Trophoblast cell (in vitro differentiated cells and primary cell): ENCODE measurements at regions not wholly inside any gene's neighbourhood (a gene's known extent, or its start where the extent isn't known, plus 50 kb on each side); places are given as distances from the start of the nearest gene placed in this dataset.

ENCODE experiments used
- DNase-seq, 2 donors: peaks; one replicate each; pipeline ENCODE4 v3.0.0-alpha.2; 2016
- H2AFZ ChIP-seq: 2 replicates; pipeline ENCODE4 v1.6.1; 2013; ENCODE audit warnings: low read length, moderate library complexity, mild to moderate bottlenecking; ENCODE audit not compliant: insufficient read depth, poor library complexity
- H2AK5ac ChIP-seq: 2 replicates; pipeline ENCODE4 v1.6.1; 2013; ENCODE audit warnings: mild to moderate bottlenecking, low read length
- H2BK120ac ChIP-seq: 2 replicates; pipeline ENCODE4 v1.6.1; 2013; ENCODE audit warnings: low read length, mild to moderate bottlenecking, moderate library complexity; ENCODE audit not compliant: insufficient read depth, poor library complexity
- H2BK12ac ChIP-seq: 2 replicates; pipeline ENCODE4 v1.6.1; 2013; ENCODE audit warnings: mild to moderate bottlenecking, low read length, moderate library complexity
- H2BK5ac ChIP-seq: 2 replicates; pipeline ENCODE4 v1.6.1; 2013; ENCODE audit warnings: low read length, low read depth, moderate library complexity, mild to moderate bottlenecking; ENCODE audit not compliant: poor library complexity
- H3K14ac ChIP-seq: 2 replicates; pipeline ENCODE4 v1.6.1; 2013; ENCODE audit warnings: mild to moderate bottlenecking, low read length
- H3K18ac ChIP-seq: 2 replicates; pipeline ENCODE4 v1.6.1; 2013; ENCODE audit warnings: mild to moderate bottlenecking, low read length
- H3K23ac ChIP-seq: 2 replicates; pipeline ENCODE4 v1.6.1; 2013; ENCODE audit warnings: low read length
- H3K27ac ChIP-seq: 2 replicates; pipeline ENCODE4 v1.5.1; 2013; ENCODE audit warnings: low read depth, mild to moderate bottlenecking, inconsistent platforms, low read length, moderate library complexity
- H3K27me3 ChIP-seq: 2 replicates; pipeline ENCODE4 v1.6.1; 2013; ENCODE audit warnings: inconsistent platforms, mild to moderate bottlenecking, low read length, moderate library complexity; ENCODE audit not compliant: insufficient read depth
- H3K36me3 ChIP-seq, 2 experiments: 1 replicate in 1 of 2; 2 replicates in 1 of 2; pipeline ENCODE4 v1.6.1; 2013; ENCODE audit warnings: low read length in 2 of 2, mild to moderate bottlenecking in 2 of 2, moderate library complexity in 1 of 2; ENCODE audit not compliant: insufficient read depth in 2 of 2, control insufficient read depth in 1 of 2
- H3K4ac ChIP-seq: 2 replicates; pipeline ENCODE4 v1.6.1; 2013; ENCODE audit warnings: low read depth, mild to moderate bottlenecking, low read length, moderate library complexity
- H3K4me1 ChIP-seq, 2 experiments: 1 replicate in 1 of 2; 2 replicates in 1 of 2; pipeline ENCODE4 v1.6.1; 2013; ENCODE audit warnings: low read length in 2 of 2, mild to moderate bottlenecking in 2 of 2, moderate library complexity in 1 of 2; ENCODE audit not compliant: insufficient read depth in 2 of 2, control insufficient read depth in 1 of 2
- H3K4me2 ChIP-seq: 2 replicates; pipeline ENCODE4 v1.6.1; 2013; ENCODE audit warnings: inconsistent platforms, mild to moderate bottlenecking, low read length, moderate library complexity
- H3K4me3 ChIP-seq: 2 replicates; pipeline ENCODE4 v1.5.1; 2013; ENCODE audit warnings: mild to moderate bottlenecking, low read depth, low read length, inconsistent platforms
- H3K79me1 ChIP-seq: one replicate; pipeline ENCODE4 v1.6.1; 2013; ENCODE audit warnings: low read length
- H3K79me2 ChIP-seq: 2 replicates; pipeline ENCODE4 v1.6.1; 2013; ENCODE audit warnings: low read length, mild to moderate bottlenecking; ENCODE audit not compliant: control insufficient read depth, insufficient read depth, poor library complexity
- H3K9ac ChIP-seq: 2 replicates; pipeline ENCODE4 v1.6.1; 2013; ENCODE audit warnings: mild to moderate bottlenecking, low read length
- H3K9me3 ChIP-seq: 2 replicates; pipeline ENCODE4 v1.6.1; 2013; ENCODE audit warnings: low read depth, mild to moderate bottlenecking, control low read depth, inconsistent platforms, low read length; ENCODE audit not compliant: insufficient read depth
- H4K12ac ChIP-seq: 2 replicates; pipeline ENCODE4 v1.6.1; 2013; ENCODE audit warnings: low read depth, mild to moderate bottlenecking, low read length, moderate library complexity
- H4K8ac ChIP-seq: 2 replicates; pipeline ENCODE4 v1.6.1; 2013; ENCODE audit warnings: low read depth, mild to moderate bottlenecking, low read length, moderate library complexity
- H4K91ac ChIP-seq: one replicate; pipeline ENCODE4 v1.6.1; 2013; ENCODE audit warnings: low read depth, mild to moderate bottlenecking, low read length, moderate library complexity
- WGBS: extraction: QIAGEN DNeasy Blood & Tissue Kit; methylation state at CpG from one replicate; pipeline ENCODE4 v1.1.7; 2013; ENCODE audit warnings: missing lambda C conversion rate; ENCODE audit not compliant: insufficient read length, insufficient coverage; ENCODE audit errors: extremely low coverage; 5-methylcytosine and 5-hydroxymethylcytosine counted together

- Histone ChIP-seq H4K8ac (no peak overlapping the region), H3K14ac (no peak overlapping the region), H3K23ac (no peak overlapping the region), H3K4me3 (no peak overlapping the region), H4K12ac (no peak overlapping the region), H3K79me2 (no peaks in the 10 kb centered on the region), H4K91ac (no peak overlapping the region), H2BK5ac (no peak overlapping the region), H3K27ac (no peak overlapping the region), H3K79me1 (no peaks in the 10 kb centered on the region), H3K36me3 (no peaks in the 10 kb centered on the region), H3K4me2 (no peak overlapping the region), H2AK5ac (no peak overlapping the region), H3K9ac (no peak overlapping the region), H3K27me3 (no peaks in the 10 kb centered on the region), H3K4me1 (no peaks in the 10 kb centered on the region), H2BK120ac (no peak overlapping the region), H3K4ac (no peak overlapping the region), H2AFZ (no peak overlapping the region), H2BK12ac (no peak overlapping the region), H3K18ac (no peak overlapping the region), H3K9me3 (peaks cover 2% of the 10 kb centered on the region)
- no peak for DNase-seq
- WGBS = no CpG with 5 or more reads among the region's 5 CpGs
These were observed 304.4 kb downstream of the GALR1 start for GRCh38 chr18:77554061-77554460.

- H3K4me3 ChIP-seq = no peak overlapping the region
- no peak overlapping the region for H3K4ac ChIP-seq
- no peak overlapping the region for H3K9ac ChIP-seq
- no peaks in the 10 kb centered on the region for H3K79me2 ChIP-seq
- no peaks in the 10 kb centered on the region for H3K36me3 ChIP-seq
- no peak overlapping the region for H4K91ac ChIP-seq
- no CpG with 5 or more reads among the region's 7 CpGs for WGBS
- H2BK12ac ChIP-seq = no peak overlapping the region
- no peak overlapping the region for H3K4me2 ChIP-seq
- H2BK120ac ChIP-seq = no peak overlapping the region
- H4K8ac ChIP-seq = no peak overlapping the region
- no peak overlapping the region for H3K23ac ChIP-seq
- H3K14ac ChIP-seq = no peak overlapping the region
- H3K4me1 ChIP-seq = no peaks in the 10 kb centered on the region
- H3K79me1 ChIP-seq = no peaks in the 10 kb centered on the region
- DNase-seq = no peak
- H2AK5ac ChIP-seq = no peak overlapping the region
- H3K9me3 ChIP-seq = no peaks in the 10 kb centered on the region
- H2BK5ac ChIP-seq = no peak overlapping the region
- no peak overlapping the region for H3K18ac ChIP-seq
- H3K27me3 ChIP-seq = no peaks in the 10 kb centered on the region
- H4K12ac ChIP-seq = no peak overlapping the region
- H3K27ac ChIP-seq = no peak overlapping the region
- no peak overlapping the region for H2AFZ ChIP-seq
These were observed 307.5 kb downstream of the GALR1 start for GRCh38 chr18:77557046-77557587.

- DNase-seq = no peak
- Histone ChIP-seq H3K9me3 (no peaks in the 10 kb centered on the region), H3K79me1 (no peaks in the 10 kb centered on the region), H2AK5ac (no peak overlapping the region), H3K9ac (no peak overlapping the region), H4K12ac (no peak overlapping the region), H3K27ac (no peak overlapping the region), H3K18ac (no peak overlapping the region), H4K8ac (no peak overlapping the region), H3K23ac (no peak overlapping the region), H3K36me3 (no peaks in the 10 kb centered on the region), H3K4me3 (no peak overlapping the region), H3K14ac (no peak overlapping the region), H3K27me3 (no peaks in the 10 kb centered on the region), H2BK12ac (no peak overlapping the region), H3K79me2 (no peaks in the 10 kb centered on the region), H3K4me2 (no peak overlapping the region), H4K91ac (no peak overlapping the region), H2BK5ac (no peak overlapping the region), H3K4ac (no peak overlapping the region), H3K4me1 (no peaks in the 10 kb centered on the region), H2BK120ac (no peak overlapping the region), H2AFZ (no peak overlapping the region)
- no CpG with 5 or more reads among the region's 6 CpGs for WGBS
These were observed 309.7 kb downstream of the GALR1 start for GRCh38 chr18:77559274-77559910.

GRCh38 chr18:77560341-77560992 lies 310.8 kb downstream of the GALR1 start:
- H2BK120ac ChIP-seq = no peak overlapping the region
- H3K4ac ChIP-seq = no peak overlapping the region
- H4K8ac ChIP-seq = no peak overlapping the region
- H2BK5ac ChIP-seq = no peak overlapping the region
- H4K12ac ChIP-seq = no peak overlapping the region
- no peak overlapping the region for H3K18ac ChIP-seq
- H3K9ac ChIP-seq = no peak overlapping the region
- H3K27ac ChIP-seq = no peak overlapping the region
- H3K4me2 ChIP-seq = no peak overlapping the region
- no peak overlapping the region for H3K4me3 ChIP-seq
- no peak overlapping the region for H2AFZ ChIP-seq
- no peak overlapping the region for H4K91ac ChIP-seq
- H3K79me2 ChIP-seq = no peaks in the 10 kb centered on the region
- H3K4me1 ChIP-seq = no peaks in the 10 kb centered on the region
- no peaks in the 10 kb centered on the region for H3K27me3 ChIP-seq
- no peaks in the 10 kb centered on the region for H3K9me3 ChIP-seq
- WGBS = no CpG with 5 or more reads among the region's 3 CpGs
- H3K79me1 ChIP-seq = no peaks in the 10 kb centered on the region
- no peaks in the 10 kb centered on the region for H3K36me3 ChIP-seq
- no peak overlapping the region for H2AK5ac ChIP-seq
- DNase-seq = no peak
- no peak overlapping the region for H3K14ac ChIP-seq
- H3K23ac ChIP-seq = no peak overlapping the region
- H2BK12ac ChIP-seq = no peak overlapping the region
